ENCODE measurements at regions not wholly inside any gene's neighbourhood (a gene's known extent, or its start where the extent isn't known, plus 50 kb on each side); places are given as distances from the start of the nearest gene placed in this dataset.
A peak's percentile ranks its signal among the peaks of the same experiment; 100 is the strongest.

DNA sequence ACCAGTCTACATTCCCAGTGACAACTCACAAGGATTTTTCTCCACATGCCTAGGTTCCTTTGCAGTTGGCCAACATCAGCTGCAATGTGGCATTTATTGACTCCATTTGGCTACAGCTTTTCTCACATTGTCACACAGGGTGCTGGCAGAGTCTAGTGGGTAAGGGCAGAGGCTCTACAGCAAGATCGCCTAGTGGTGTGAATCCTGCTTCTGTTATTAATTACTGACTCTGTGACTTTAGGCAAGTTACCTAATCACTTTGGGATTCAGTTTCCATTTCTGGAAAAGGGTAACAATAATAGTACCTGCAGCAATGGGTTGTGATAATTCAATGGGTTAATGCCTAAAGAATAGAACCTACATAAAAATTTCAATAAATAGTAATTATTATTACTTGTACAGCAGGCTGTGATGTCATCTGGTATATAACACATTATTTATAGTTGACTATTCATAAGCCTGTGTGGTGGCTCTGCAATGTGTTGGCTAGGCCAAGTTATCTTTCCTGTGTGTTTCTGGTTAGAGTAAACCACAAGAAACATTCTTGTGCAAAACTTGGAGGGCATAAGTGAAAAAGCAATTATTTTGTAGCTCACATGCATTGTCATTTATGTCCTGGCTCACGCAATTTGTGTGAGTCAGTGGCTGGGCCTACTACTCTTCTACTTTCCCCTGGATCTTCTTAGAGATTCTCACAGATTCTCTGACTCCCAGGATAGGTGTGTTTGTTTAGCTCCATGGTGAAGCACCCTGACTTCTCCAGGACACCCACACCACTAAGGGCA is 59.5 kb downstream of the PTGS2 start:
- no peak for DNase-seq

DNA sequence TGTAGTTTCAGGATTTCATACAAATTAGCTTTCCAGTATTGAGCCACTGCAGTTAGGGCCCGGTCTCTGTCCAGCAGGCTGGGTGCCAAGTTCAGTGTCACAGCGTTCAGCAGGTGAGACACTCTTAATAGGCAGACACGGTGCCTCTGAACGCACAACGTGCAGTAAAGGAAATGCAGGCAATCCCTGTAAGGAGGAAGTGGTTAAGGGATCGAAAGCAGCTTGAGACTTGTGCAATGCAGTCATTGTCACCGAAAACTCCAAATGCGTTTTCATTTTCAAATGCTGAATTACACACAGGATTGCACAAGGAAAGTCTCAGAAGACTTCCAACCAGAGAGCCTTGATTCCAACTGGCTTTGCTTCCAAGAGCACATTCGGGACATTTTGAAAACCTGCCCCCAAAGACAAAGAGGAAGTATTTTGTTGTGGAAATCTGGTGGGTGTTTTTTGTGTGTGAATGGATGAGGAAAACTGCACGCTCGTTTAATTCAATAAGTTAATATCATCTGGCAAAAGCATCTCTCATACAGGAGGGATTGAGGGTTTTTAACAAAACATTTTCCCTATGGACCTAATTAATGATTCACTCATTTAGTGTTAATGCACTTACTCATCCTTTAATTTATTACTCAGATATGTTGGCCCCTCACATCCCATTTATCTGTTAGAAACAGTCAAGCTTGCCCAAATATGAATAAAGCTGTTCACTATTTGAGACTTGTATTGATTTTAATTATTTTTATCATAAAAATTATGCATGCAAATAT is 61.6 kb downstream of the PTGS2 start:
- peak; percentile 19 for DNase-seq

DNA sequence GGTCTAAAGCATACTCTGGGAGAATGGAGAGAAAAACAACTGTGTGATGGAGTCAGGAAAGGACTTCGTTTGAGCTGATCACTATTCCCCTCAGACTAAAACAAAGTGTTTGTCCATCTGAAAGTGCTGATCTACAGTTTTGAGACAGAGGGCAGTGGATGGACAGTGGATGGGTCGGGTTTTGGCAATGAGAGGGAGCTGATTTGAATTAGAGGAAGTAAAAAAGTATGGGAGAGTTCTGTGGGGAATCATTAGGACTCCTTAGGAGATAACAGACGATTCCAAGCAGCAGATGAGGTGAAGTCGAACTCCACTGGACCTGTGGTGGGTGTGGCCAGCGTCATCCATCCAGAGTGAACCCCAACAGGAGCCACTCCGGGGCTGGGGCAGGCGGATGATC is 62.3 kb downstream of the PTGS2 start:
- no peak for DNase-seq

DNA sequence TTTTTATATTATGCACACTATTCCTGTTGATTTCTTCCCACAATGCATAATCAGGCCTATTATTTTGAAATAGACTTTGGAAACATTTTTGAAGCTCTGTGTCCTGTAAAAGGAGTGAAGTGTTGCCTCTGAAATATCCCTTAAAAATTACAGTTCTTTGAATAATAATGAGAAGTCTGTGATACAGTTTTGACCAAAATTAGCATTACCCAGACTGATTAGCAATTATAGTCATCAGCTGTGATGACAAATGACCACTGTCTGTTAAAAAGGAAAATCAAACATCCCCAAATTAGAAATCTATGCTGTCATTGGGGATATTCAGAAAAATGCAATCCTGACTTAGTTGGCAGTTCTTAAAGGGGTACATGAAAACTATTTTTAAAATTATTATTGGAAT is 63.7 kb downstream of the PTGS2 start:
- no peak for DNase-seq

DNA sequence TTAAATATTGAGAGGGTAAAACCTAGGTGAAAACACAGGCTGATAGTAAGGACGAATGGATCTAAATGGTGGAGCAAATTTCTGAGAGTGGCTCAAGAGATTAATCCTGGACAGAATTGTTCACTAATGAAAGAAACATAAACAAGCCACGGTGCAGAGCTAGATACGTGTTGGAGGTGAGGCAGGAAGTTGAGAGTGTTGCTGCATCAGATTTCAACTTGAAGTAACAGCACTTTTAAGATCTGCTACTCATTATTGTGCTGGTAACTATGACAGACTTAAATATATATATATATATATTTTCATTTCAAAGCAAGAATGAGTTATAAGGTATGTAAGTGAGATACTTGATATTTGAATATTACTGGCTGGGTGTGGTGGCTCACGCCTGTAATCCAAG is 64.9 kb downstream of the PTGS2 start:
- DNase-seq, result no peak

DNA sequence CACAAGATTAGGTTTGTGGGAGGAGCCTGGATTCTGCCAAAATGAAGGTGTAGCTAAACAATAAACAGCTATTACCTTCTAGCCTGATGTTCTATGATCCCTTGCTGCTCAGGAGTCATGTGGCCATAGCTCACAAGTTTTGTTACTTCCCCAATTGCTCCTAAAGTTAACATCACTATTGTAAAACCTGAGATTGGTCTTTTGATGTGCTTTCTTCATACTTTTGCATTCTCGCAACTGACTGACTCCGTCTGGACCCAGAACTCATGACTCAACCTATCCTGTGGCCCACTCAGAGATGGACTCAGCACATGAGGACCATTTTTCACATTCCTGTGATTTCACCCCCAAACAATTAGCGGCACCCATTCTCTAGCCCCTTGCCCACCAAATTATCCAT is 69.1 kb downstream of the PTGS2 start:
- no peak for DNase-seq

DNA sequence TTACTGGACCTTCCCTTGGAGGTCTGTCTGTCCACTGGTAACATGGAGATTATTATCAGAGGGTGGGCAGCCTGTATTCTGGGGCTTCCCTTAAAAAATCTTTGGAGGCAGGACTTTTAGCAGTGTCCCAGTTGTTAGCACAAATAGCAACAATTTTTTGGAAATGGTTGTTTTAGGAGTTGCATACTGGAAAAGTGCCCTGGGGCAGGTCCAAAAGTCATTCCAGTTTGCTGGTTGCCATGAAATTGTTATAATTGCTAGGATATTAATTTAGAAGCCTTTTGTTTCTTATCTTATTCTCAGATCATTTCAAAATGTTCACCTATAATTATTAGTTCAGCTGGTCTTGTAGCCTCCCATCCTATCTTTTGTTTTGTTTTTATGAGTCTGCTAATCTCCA is 71.0 kb downstream of the PTGS2 start:
- no peak for DNase-seq

DNA sequence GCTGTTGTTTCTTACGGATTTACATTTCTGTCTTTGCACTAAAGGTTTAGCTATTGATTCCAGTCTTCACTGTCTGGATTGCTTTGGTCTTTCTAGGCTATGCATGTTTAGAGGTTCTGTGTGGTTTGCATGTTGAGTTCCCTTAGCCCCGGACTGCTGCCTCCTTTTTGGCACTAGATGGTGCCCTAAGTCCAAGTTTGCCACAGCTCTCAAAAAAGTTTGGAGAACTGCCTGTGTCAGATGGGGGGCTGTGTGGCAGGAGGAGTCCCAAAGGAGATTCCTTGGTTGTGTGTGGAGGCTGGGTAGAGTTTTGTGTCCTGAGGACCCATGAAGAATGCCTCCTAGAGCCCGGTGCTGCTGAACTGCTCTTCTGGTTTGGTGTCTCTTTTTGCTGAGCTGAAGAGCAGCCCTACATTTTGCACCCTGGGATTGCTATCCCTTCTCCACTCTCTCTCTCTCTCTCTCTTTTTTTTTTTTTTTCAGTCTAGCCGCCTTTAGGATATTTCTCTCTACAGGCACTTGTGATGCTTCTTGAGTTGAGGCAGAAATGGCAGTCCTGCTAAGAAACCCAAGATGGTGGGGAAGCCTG is 74.4 kb downstream of the PTGS2 start:
- peak; percentile 23 for DNase-seq

DNA sequence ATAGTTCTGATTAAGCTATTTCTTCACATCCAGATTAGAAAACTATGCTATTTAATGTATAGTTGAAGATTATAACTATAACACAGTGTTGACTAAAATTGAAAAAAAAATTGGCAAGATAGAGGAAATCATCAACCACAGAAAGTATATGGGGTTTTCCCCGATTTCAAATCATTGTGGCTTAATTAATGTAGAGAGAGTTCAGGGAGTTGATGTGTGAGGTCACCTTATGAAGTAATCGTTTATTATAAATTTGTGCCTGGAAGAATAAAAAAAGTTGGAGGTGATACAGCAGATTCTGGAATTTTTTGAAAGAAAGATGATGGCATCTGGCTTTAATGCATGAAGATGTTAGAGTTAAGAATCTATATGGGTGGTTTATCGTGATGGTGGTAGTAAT is 84.3 kb downstream of the PTGS2 start:
- no peak for DNase-seq

DNA sequence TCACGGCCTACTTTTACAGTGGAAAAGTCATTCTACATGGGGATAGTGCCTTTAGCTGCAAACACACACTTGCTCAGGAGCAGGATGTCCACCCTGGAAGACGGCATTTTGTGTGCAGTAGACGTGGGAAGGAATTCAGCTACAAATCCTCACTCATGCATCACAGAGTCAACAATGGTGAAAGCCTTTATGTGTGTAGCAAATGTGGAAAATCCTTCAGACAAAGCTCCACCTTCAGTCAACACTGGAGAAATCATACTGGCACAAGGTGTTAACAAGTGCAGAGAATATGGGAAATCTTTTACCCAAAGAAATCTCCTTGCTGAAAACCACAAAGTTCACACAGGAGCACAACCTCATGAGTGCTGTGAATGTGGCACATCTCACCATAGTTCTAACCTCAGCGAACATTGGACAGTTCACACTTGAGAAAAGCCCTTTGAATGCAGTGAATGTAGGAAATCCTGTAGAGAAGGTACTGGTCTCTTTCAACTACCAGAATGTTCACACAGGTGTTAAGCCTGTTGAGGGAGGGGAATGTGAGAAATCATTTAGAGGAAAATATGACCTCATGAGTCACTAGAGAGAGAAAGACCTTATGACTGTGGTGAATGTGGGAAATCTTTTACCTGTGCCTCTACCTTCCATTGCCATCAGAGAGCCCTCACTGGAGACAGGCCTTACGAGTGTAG is 101.8 kb downstream of the PTGS2 start:
- DNase-seq, result no peak

DNA sequence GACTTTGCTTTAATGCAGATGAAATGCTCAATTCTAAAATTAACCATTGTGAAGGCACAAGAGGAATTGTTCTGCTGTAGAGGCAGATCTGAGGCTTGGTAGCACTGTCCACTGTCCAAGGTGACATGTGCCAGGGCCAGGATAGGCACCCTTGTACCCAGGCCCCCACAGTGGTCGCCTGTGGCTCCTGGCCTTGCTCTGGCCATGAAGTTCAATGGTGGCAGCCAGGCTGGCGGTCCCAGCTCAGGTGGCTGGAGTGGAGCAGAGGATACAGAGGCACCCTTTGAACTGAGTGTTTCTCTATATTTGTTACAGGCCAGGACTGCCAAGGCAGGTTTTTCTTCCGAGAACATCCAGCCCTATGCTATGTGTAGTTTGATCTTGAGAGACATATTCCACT is 102.6 kb downstream of the PTGS2 start:
- no peak for DNase-seq

DNA sequence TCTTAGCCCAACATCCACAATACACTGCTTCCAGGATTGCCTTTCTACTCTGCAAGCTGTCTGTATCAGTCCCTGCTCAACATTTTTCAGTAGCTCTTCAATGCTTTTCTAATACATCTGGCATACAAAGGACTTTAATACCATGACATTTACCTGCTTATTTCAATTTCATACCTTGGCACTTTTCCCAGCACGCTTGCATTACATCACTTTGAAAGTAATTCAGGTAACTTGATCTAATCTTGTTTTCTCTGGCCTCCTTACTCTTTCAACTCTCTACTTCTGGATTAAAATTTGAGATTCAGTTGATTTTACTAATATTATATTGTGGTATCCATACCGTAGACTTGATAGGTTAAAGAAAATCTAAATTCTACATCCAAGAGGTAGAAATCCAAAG is 103.0 kb downstream of the PTGS2 start:
- no peak for DNase-seq

DNA sequence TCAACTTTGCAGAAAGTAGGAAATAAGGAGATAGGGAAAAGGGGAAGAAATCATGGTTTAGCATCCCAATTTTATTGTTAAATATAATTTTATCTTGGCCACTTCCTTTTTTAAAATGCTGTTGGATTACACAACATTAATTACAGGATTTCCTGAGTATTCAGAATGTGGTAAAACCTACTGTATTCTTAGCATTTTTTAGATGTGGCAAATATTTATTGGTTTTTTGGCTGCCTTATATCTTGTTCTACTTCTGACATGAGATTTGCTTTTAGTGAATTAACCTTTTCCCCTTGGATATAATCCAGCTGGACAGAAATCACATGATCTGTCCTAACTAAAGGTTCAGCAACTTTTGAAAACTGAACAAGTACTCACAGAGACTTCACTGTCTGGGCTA is 104.9 kb downstream of the PTGS2 start:
- DNase-seq, result no peak

DNA sequence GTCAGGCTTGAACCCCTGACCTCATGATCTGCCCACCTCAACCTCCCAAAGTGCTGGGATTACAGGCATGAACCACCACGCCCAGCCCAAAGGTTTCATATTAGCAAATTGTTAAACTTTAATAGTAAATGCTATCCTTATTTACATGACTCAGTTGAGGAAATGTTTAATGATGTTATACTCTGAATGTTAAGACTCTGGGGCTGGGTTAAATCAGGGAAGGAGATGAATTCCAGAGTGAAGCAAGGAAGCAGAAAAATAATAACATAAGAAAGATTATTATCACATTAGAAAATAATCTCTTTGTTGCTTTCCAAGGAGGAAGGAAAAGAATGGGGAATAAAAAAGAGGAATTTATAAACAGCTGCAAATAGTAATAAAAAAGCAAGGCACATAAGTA is 105.3 kb downstream of the PTGS2 start:
- no peak for DNase-seq

DNA sequence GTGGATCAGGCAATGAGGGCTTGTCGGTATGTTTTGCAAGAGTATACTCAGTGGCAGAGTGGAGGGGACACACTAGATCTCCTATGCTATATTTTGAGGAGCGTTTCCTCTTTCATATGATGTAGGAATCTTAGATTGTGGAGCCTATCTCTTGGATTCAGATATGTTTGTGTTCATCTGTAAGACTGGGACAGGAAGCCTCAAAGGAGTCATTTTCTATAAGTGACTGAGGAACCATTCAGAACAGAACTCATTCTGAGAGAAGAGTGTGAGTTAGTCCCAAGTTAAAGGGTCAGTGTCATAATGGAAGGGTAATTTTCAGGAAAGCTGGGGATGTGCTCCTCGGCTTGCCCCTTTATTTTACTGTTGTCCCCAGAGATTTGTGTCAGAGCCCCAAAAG is 107.7 kb downstream of the PTGS2 start:
- DNase-seq, result no peak

DNA sequence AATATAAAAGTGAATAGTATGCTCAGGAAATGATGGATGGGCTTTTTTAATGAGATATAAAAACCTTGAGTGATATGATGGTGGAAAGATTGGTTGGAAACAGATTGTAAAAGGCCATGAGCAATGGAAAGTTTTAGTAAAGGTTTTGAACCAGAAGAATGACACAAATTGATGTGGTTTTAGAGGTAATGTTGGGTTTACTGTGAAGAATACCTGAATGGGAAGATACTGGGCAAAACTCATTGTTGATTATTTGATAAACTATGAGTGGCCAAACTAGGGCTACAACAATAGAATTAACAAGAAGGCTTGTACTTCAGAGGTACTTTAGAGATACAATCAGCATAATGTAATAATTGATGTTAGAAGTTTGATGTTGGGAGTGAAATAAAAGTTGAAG is 108.5 kb downstream of the PTGS2 start:
- DNase-seq, result no peak

DNA sequence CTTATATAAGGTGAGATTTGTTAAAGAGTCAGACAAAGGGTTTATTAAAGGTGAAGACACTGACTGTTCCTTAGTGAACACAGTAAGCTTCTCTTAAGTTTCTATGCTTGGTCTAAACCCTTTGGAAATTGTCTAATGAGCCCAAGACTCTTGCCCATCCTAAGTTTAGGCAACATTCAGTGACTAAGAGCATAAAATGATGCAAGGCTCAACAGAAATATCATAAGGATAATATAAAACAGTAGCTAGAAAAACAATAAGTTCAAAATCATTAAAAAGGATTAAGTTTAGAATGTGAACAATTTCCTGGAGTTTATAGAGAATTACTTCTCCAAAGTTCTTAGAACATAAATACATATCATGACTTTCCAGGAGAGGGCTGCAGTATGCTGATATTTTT is 108.9 kb upstream of the PDC start:
- no peak for DNase-seq

DNA sequence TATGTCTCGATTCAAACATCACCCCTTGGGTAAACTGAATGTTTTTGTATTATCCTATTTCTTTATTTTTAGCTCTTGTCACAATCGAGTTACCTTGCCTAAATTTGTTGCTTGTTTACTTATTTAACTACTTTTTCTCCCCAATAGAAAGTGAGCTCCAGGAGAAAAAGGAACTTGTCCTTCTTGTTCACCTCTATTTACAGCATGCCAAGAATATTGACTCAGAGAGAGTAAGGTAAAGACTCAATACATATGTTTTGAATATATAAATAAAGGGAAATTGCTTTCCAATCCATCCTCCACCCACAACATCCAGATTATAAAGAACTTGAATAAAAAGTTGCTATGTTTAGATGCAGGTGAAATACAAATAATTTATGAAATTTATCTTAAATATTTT is 107.3 kb upstream of the PDC start:
- DNase-seq, result no peak

DNA sequence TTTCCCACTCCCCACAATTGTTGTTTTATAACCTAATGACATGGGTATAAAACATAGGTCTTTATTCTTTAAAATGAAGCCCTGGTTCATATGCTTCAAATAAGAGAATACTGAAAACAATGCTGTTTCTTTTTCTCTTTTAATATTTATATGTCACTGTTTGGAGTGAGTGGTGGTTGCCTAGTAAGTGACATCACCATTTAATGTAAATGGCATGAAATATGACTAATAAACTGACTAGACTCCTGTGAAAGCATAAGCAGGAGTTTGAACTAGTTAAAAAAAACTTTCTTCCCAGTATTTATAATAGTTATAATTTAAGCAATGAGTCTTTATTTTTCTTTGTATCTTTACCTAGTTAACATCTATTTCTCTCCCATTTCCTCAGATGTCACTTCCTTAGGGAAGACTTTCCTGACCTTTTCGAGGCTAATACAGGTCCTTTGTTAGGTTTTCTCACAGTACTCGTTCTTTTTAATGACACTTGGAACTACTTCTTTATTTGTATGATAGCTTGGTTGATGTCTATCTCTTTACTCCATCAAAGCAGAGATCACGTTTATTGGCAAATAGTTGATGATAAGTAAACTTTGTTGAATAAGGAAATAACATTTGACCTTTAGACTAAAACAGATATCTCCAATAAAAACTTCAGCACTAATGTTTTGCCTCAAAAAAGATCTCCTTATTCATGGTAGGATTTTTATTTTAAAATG is 105.4 kb upstream of the PDC start:
- no peak for DNase-seq

DNA sequence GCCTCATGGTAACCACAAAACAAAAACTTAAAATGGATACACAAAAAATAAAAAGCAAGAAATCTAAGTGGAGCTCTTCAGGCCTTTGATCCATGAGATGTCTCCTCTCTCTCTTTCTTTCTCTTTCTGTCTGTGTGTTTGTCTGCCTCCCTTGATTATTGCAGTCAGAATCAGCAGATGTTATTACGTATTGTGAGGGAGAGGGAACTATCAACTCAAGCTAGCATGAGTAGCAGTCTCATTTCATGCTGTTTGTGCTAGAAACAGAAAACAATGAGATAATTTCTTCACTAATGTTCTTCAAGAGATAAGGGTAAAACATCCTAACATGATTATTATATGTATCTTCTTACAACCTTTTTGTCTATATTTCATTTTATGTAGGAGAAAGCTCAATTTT is 103.7 kb upstream of the PDC start:
- DNase-seq, result no peak

DNA sequence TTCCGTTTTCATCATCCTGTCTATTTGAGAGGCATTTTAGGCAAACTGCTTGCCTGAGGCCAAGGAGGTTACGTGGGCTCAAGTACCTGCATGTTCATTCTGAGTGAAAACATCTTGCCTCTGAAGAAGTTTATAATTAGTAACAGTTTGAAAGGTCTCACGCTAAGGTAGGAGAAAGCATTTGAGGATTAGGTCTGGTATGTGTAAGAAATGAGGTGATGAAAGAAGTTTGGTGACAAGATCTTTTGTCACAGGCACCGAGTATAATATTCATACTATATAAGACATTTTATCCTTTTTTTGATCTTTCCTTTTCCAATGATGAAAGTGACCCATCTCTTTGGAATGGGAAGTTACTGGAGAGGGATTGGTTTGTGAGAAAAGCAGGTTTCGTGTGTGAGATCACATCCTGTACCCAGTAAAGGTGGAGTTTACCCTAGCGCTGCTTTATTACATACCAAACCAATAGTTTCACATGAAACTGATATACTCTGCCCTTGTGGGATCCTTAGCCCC is 98.7 kb upstream of the PDC start:
- DNase-seq, result no peak

DNA sequence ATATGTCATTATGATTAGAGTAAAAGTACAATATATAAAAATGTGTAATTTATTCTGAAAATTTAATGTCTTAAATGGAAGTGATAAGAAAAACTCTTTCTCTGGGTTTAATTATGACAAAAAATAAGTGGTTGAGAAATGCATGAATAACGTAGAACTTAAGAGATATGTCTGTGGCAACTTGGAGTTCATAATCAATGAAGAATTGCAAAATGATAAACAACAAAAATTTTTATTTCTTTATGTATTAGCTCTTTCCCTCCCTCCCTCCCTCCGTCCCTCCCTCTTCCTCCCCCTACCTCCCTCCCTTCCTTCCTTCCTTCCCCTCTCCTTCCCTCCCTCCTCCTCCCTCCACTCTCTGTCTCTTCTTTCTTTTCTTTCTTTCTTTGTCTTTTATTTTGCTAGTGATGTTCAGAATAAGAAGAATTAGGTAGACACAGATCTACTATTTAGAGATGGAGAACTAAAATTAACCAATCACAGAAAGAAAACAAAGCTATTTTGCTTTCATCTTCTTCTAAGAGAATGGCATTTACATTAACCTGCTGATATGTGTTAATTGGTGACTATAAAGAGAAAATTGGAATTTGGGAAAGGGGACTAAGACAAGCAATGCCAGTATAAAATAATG is 96.3 kb upstream of the PDC start:
- no peak for DNase-seq
